Aorta (tissue), 5 donors: ENCODE measurements at regions not wholly inside any gene's neighbourhood (a gene's known extent, or its start where the extent isn't known, plus 50 kb on each side); places are given as distances from the start of the nearest gene placed in this dataset.

Experiments used
- ATAC-seq: fragments of 200-7000 bp; cut with Tn5 transposase; one replicate; pipeline ENCODE4 v1.9.1; 2022; ENCODE audit warnings: moderate library complexity; ENCODE audit not compliant: low FRiP score
- DNase-seq, 2 donors: peaks; one replicate each; pipeline ENCODE4 v3.0.0-alpha.2; 2020
- H3K27ac ChIP-seq, 2 donors: one replicate each; pipeline ENCODE4 v1.5.1; 2013; ENCODE audit warnings: low read length in 2 of 2, mild to moderate bottlenecking in 2 of 2, moderate library complexity in 2 of 2, control low read depth in 1 of 2, inconsistent platforms in 1 of 2, low read depth in 1 of 2
- H3K27me3 ChIP-seq, 2 donors: one replicate each; pipeline ENCODE4 v1.6.1; 2013; ENCODE audit warnings: control low read depth in 1 of 2, low read length in 1 of 2, mild to moderate bottlenecking in 1 of 2, moderate library complexity in 1 of 2; ENCODE audit not compliant: insufficient read depth in 2 of 2, control insufficient read depth in 1 of 2
- H3K36me3 ChIP-seq, 2 donors: one replicate each; pipeline ENCODE4 v1.6.1; 2013; ENCODE audit warnings: control low read depth in 1 of 2, low read length in 1 of 2, mild to moderate bottlenecking in 1 of 2; ENCODE audit not compliant: insufficient read depth in 2 of 2, control insufficient read depth in 1 of 2
- H3K4me1 ChIP-seq, 2 donors: one replicate each; pipeline ENCODE4 v1.6.1; 2013; ENCODE audit warnings: low read length in 2 of 2, control low read depth in 1 of 2, mild to moderate bottlenecking in 1 of 2, moderate library complexity in 1 of 2; ENCODE audit not compliant: insufficient read depth in 2 of 2, control insufficient read depth in 1 of 2
- H3K4me3 ChIP-seq, 2 donors: one replicate each; pipeline ENCODE4 v1.5.1; 2013; ENCODE audit warnings: low read length in 2 of 2, control low read depth in 1 of 2, mild to moderate bottlenecking in 1 of 2
- H3K9me3 ChIP-seq: one replicate; pipeline ENCODE4 v1.6.1; 2013; ENCODE audit warnings: mild to moderate bottlenecking, low read length; ENCODE audit not compliant: control insufficient read depth
- WGBS, 2 donors: extraction: QIAGEN DNeasy Blood & Tissue Kit; methylation state at CpG; one replicate each; pipeline ENCODE4 v1.1.7; 2013; 5-methylcytosine and 5-hydroxymethylcytosine counted together
- intact Hi-C, 2 donors: fragments of 100-400 bp; cut with DNase I; formaldehyde crosslinking; loops; one replicate each; pipeline versions ENCODE4 v1.14.2 to v1.15.0; 2022
- donor health status: healthy with polysubstance abuse.
- donor health status: Bipolar disorder and iron deficiency.
- donor health status: DM: no; HTN: no; CAD: no.
- donor health status: DM: no; HTN: no; CAD: no.
- donor health status: DM: yes; HTN: yes; CAD: no.

DNA sequence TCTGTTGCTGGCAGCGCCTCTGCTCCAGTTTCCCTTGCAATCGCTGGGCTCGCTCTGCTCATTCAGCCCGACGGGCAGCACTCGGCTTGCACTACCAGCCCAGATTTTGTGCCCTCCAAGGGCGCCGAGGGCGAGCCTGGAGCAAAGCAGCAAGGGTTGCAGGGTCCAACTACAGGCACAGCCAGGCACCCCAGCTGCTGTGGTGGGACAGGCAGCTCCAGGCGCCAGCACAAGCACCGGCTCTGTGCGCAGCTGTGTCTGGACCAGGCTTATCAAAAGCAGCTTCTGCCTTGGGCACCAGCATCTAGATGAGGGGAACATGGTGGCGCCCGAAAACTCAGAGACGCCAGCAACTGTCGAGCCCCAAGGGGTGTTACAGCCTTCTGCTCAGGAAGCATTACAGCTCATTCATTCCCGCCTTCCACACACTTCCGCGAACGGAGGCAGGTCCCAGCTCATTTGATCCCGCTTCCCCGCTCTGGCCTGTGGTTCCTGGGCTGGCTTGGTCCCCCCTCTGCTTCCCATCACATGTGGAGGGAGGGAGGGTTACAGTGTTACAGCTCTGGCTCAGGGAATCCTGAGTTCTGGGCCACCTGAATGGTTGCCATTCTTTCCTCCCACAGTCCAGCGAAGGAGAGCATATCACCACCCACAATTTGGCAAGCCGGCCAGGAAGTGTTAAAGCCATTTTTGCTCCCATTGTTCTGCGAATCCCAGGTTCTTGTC, 409.9 kb upstream of the ALCAM start:
- Histone ChIP-seq H3K27me3 (no peaks in the 10 kb centered on the region), H3K4me3 (no peak overlapping the region), H3K9me3 (no peaks in the 10 kb centered on the region), H3K36me3 (no peaks in the 10 kb centered on the region), H3K27ac (no peak overlapping the region), H3K4me1 (no peaks in the 10 kb centered on the region)
- no peak for ATAC-seq
- intact Hi-C loops = no loop called here
- WGBS, 2 donors = 97% methylated on average over 25 of the region's 25 CpGs
- peak in 1 of 2 donors; percentile 70 for DNase-seq

DNA sequence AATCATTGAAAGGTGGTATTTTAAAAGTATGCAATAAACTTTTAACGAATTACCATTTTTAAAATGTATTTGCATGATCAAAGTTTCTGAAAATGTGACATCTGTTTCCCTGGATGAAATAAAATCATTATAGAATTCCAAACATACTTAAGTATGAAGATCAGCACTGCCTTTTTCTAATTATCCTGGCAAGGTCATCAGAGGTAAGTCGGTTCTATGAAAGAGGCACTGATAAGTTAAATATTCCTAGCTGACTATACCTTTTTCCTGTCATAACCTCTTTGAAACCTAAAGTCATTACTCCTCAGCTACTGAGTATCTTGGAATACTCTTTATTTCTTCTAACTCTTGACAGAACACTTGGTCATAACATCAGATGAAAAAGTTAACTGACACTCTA, 406.1 kb upstream of the ALCAM start:
- no peaks in the 10 kb centered on the region for H3K36me3 ChIP-seq
- no peak for DNase-seq
- no peaks in the 10 kb centered on the region for H3K9me3 ChIP-seq
- peaks cover 0 to 4% of the 10 kb centered on the region in 2 donors for H3K4me1 ChIP-seq
- intact Hi-C loops = no loop called here
- WGBS, 2 donors = 60 to 66% methylated on average over 2 of the region's 2 CpGs
- no peak for ATAC-seq
- H3K27me3 ChIP-seq = no peaks in the 10 kb centered on the region
- H3K27ac ChIP-seq = no peak overlapping the region
- no peak overlapping the region for H3K4me3 ChIP-seq

DNA sequence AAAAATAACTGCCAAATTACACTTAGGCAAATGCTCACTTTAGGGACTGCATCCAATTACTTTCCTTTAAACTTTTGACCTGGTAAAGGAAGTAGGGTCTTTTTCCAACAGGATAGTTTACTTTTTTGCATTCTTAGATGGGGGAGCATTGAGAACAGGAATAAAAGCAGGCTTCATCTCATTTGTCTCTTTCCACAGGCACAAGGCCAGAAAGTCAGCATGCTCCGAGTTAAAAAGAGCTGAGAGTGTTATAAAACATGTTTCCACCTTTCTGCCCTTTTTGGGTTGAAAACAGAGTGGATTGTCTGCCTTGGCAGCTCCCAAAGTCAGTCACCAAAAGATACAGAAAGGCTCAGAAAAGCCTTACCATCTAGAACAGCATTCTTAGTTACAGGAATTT, 404.9 kb upstream of the ALCAM start:
- intact Hi-C loops = no loop called here
- Histone ChIP-seq H3K9me3 (no peaks in the 10 kb centered on the region), H3K4me3 (no peak overlapping the region), H3K27me3 (no peaks in the 10 kb centered on the region), H3K4me1 (peaks cover 0 to 4% of the 10 kb centered on the region in 2 donors), H3K27ac (no peak overlapping the region), H3K36me3 (no peaks in the 10 kb centered on the region)
- DNase-seq (no peak), ATAC-seq (no peak)
- 13 to 15% methylated on average over 1 of the region's 1 CpG for WGBS, 2 donors

DNA sequence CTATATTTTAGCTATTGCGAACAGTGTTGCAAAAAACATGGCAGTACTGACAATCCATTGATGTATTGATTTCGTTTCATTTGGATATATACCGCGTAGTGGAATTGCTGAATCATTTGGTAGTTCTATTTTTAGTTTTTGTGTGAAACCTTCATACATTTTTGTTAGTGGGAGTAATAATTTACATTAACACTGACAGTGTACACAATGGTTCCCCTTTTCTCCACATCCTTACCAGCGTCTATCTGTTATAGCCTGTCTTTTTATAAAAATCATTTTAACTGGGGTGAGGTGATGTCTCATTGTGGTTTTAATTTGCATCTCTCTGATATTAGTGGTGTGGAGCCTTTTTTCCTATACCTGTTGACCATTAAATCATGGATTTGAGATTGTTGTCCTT, 392.4 kb upstream of the ALCAM start:
- WGBS, 2 donors = 69 to 80% methylated on average over 5 of the region's 5 CpGs
- H3K4me3 ChIP-seq = no peak overlapping the region
- intact Hi-C loops = no loop called here
- H3K27me3 ChIP-seq = no peaks in the 10 kb centered on the region
- H3K9me3 ChIP-seq = no peaks in the 10 kb centered on the region
- DNase-seq = no peak
- H3K4me1 ChIP-seq = no peaks in the 10 kb centered on the region
- H3K36me3 ChIP-seq = no peaks in the 10 kb centered on the region
- ATAC-seq = no peak
- H3K27ac ChIP-seq = no peak overlapping the region

DNA sequence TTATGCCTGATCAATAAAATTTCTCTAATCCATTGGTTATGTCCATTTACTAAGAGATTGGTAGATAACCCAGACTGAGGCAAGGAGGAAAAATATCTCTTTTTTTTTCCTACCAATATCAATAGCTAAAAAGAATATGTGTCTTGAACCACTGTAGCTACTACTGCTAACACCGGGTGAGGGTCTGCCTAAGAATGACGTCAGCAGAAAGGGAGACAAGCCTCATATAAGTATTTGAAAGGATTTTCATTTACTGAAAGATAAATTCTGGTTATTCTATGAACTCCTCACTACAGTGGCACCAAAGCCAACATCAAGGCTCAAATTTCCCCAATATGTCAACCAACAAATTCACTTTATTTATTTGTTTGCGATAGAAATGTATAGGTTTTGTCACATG, 389.0 kb upstream of the ALCAM start:
- intact Hi-C loops = no loop called here
- ATAC-seq (no peak), DNase-seq (no peak)
- Histone ChIP-seq H3K27ac (no peak overlapping the region), H3K4me3 (no peak overlapping the region), H3K9me3 (no peaks in the 10 kb centered on the region), H3K36me3 (no peaks in the 10 kb centered on the region), H3K4me1 (no peaks in the 10 kb centered on the region), H3K27me3 (no peaks in the 10 kb centered on the region)
- 95% methylated on average over 3 of the region's 3 CpGs for WGBS, 2 donors

DNA sequence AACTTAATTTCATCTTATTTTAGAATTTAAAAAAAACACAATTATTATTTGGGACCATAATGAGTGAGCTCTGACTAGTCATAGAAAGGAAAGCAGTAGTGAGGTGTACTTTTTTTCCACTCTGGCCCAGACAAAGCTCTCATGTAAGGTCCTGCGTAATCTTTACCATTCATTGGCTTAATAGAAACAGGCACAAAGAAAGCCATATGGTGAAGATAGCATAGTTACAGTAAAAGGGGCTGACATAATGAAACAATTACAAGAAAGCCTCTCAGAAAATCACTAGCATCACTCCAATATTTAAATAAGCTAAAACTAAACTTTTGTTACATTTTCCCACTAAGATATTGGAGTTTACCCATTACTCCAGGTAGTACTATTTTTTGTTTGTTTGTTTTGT, 384.6 kb upstream of the ALCAM start:
- intact Hi-C loops = no loop called here
- DNase-seq = no peak
- ATAC-seq = no peak
- H3K4me1 ChIP-seq = no peaks in the 10 kb centered on the region
- H3K27ac ChIP-seq = no peak overlapping the region
- no peaks in the 10 kb centered on the region for H3K27me3 ChIP-seq
- H3K36me3 ChIP-seq = no peaks in the 10 kb centered on the region
- no peak overlapping the region for H3K4me3 ChIP-seq
- H3K9me3 ChIP-seq = no peaks in the 10 kb centered on the region
- WGBS, 2 donors = 99 to 100% methylated on average over 1 of the region's 1 CpG

DNA sequence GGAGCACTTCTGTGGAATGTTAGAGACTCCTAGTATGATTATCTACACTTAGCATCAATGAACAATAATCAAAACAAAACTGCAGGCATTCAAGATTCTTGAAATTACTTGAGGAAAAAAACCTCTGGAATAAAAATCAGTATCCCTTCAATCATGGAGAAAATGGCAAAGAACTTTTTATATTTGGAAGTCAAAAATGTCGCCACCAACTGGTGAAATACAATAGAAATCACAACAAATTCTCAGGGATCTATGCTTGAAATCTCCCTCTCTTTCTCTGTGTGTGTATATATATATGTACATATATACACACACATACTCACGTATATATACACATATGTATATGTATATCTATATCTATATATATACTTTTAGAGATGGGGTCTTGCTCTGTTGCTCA, 378.9 kb upstream of the ALCAM start:
- Histone ChIP-seq H3K36me3 (no peaks in the 10 kb centered on the region), H3K27me3 (no peaks in the 10 kb centered on the region), H3K27ac (no peak overlapping the region), H3K4me3 (no peak overlapping the region), H3K4me1 (no peaks in the 10 kb centered on the region), H3K9me3 (peaks cover 1% of the 10 kb centered on the region)
- DNase-seq = no peak
- intact Hi-C loops = no loop called here
- 93 to 98% methylated on average over 2 of the region's 2 CpGs for WGBS, 2 donors
- no peak for ATAC-seq

DNA sequence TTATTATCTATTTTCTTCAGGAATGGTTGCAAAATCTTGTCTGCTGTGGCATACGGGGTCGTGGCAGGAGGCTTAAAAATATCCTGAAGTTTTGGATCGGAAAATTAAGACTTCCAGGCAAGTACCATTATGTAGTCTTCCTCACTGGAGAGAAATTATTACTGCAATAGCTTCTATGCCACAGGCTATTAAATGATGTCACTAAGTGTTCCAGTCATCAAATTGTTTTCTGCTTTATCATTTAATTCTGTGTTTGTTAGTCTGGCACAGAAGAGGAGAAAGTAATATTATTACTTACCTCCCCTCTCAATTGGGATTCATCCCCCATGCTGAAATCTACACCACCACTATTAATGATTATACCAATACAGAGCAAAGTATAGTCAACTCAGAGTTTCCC, 378.2 kb upstream of the ALCAM start:
- no peak for ATAC-seq

DNA sequence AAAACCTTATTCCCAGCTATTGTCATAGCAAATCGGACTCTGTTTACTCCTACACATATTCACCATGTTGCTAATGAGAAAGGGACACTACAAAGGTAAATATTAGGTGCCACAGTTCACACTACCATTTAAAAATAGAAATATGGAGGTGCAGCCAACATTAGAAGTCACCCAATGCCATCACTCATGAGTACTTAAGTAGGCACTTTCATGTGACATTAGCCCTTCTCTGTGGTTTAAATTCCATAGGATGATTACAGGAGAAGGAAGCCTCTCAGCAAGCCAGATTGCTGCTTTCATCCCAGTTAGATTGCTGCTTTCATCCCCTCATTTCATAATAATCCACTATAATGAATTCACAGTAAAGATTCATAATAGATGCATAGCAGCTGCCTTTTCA, 376.8 kb upstream of the ALCAM start:
- Histone ChIP-seq H3K27ac (no peak overlapping the region), H3K4me1 (no peaks in the 10 kb centered on the region), H3K9me3 (peaks cover 1% of the 10 kb centered on the region), H3K4me3 (no peak overlapping the region), H3K27me3 (no peaks in the 10 kb centered on the region), H3K36me3 (no peaks in the 10 kb centered on the region)
- intact Hi-C loops = no loop called here
- DNase-seq (no peak), ATAC-seq (no peak)
- 77 to 82% methylated on average over 1 of the region's 1 CpG for WGBS, 2 donors

More for the DNA sequence above, 378.2 kb upstream of the ALCAM start:
- peaks cover 1% of the 10 kb centered on the region for H3K9me3 ChIP-seq
- H3K27me3 ChIP-seq = no peaks in the 10 kb centered on the region
- no peak overlapping the region for H3K4me3 ChIP-seq
- no peak overlapping the region for H3K27ac ChIP-seq
- 90 to 95% methylated on average over 3 of the region's 3 CpGs for WGBS, 2 donors
- intact Hi-C loops = no loop called here
- no peak for DNase-seq
- H3K4me1 ChIP-seq = no peaks in the 10 kb centered on the region
- H3K36me3 ChIP-seq = no peaks in the 10 kb centered on the region
